ENCODE measurements at regions not wholly inside any gene's neighbourhood (a gene's known extent, or its start where the extent isn't known, plus 50 kb on each side); places are given as distances from the start of the nearest gene placed in this dataset.

DNA sequence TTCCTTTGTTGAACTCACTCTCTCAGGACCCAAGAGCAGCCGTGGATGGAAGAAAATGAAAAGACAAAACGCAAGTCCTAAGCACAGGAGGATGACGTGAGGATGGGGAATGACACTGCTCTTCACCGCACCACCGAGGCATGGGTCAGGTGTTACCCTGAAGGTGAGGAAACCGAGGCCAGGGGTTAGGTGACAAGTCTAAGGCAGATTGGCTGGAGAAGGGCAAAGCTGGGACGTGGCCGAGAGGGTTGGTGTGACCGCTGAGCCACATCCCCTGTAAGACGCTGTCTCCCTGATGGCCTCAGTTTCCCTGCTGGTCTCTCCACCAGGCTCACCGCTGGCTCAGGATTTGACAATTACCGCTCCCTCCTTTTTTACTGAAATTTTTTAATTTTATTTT is 284.4 kb downstream of the CTTN start:
- WGBS (ENCODE audit: extremely low coverage, insufficient read length, low lambda C conversion rate) = no CpG with 5 or more reads among the region's 12 CpGs
- no peak overlapping the region for H2BK20ac ChIP-seq (ENCODE audit: low read depth, low read length, poor library complexity, severe bottlenecking)

More for the DNA sequence above, 284.4 kb downstream of the CTTN start:
- Histone ChIP-seq H3K14ac (ENCODE audit: insufficient read depth, low read length) (no peak overlapping the region), H4K91ac (ENCODE audit: insufficient read length, low read depth, low read length) (no peak overlapping the region), H3K4ac (ENCODE audit: low read depth, low read length) (no peak overlapping the region), H2BK5ac (ENCODE audit: insufficient read length, low read length) (no peak overlapping the region), H3T11ph (ENCODE audit: low read length) (no peak overlapping the region), H3K79me2 (ENCODE audit: insufficient read depth, low read length) (no peaks in the 10 kb centered on the region), H2AK5ac (ENCODE audit: insufficient read length, low read length) (no peak overlapping the region), H3K4me2 (ENCODE audit: insufficient read depth, insufficient read length, low read length) (no peak overlapping the region), H2BK12ac (ENCODE audit: insufficient read length, low read depth, low read length) (no peak overlapping the region), H3K23me2 (ENCODE audit: insufficient read length, low read depth, low read length, poor library complexity, severe bottlenecking) (no peaks in the 10 kb centered on the region), H3K27ac (ENCODE audit: insufficient read length, low read depth, low read length) (no peak overlapping the region), H3K27me3 (ENCODE audit: insufficient read depth, low read length) (no peaks in the 10 kb centered on the region), H4K20me1 (ENCODE audit: control insufficient read depth, insufficient read depth, insufficient read length) (no peaks in the 10 kb centered on the region), H3K79me1 (ENCODE audit: insufficient read depth, low read depth, low read length, poor library complexity, severe bottlenecking) (no peaks in the 10 kb centered on the region), H4K8ac (replicated peaks; ENCODE audit: insufficient read length, low read depth, low read length) (no peak overlapping the region), H4K5ac (ENCODE audit: insufficient read length, low read depth, low read length) (no peak overlapping the region), H3K56ac (ENCODE audit: insufficient read length, low read depth, low read length) (no peak overlapping the region), H3K23ac (ENCODE audit: insufficient read length, low read depth, low read length) (no peak overlapping the region), H3K18ac (ENCODE audit: insufficient read length, low read depth, low read length) (no peak overlapping the region), H3K9ac (ENCODE audit: extremely low read depth, insufficient read length, low read length) (no peak overlapping the region), H2BK120ac (ENCODE audit: low read depth, low read length, poor library complexity, severe bottlenecking) (no peak overlapping the region), H3K4me1 (ENCODE audit: insufficient read depth, low read length) (no peaks in the 10 kb centered on the region), H2BK15ac (ENCODE audit: low read depth, low read length) (no peak overlapping the region), H2AFZ (ENCODE audit: low read length) (no peak overlapping the region), H3K9me3 (ENCODE audit: control insufficient read depth, low read depth, low read length) (no peaks in the 10 kb centered on the region)
- H3K9me3 Mint-ChIP-seq = no peaks in the 10 kb centered on the region
- H3K36me3 Mint-ChIP-seq (ENCODE audit: insufficient read depth in 1 of 3, low read depth in 3 of 3) = peaks cover 0 to 2% (median 0%) of the 10 kb centered on the region in 3 experiments; a peak in 1 of 7 replicates
- no peak overlapping the region for H3K4me3 Mint-ChIP-seq
- peak overlapping the region in 1 of 3 experiments; percentile 21; a peak in 1 of 7 replicates for H3K27ac Mint-ChIP-seq
- no peaks in the 10 kb centered on the region for H3K27me3 Mint-ChIP-seq (ENCODE audit: low read depth)
- TF ChIP-seq, protein P1, sequence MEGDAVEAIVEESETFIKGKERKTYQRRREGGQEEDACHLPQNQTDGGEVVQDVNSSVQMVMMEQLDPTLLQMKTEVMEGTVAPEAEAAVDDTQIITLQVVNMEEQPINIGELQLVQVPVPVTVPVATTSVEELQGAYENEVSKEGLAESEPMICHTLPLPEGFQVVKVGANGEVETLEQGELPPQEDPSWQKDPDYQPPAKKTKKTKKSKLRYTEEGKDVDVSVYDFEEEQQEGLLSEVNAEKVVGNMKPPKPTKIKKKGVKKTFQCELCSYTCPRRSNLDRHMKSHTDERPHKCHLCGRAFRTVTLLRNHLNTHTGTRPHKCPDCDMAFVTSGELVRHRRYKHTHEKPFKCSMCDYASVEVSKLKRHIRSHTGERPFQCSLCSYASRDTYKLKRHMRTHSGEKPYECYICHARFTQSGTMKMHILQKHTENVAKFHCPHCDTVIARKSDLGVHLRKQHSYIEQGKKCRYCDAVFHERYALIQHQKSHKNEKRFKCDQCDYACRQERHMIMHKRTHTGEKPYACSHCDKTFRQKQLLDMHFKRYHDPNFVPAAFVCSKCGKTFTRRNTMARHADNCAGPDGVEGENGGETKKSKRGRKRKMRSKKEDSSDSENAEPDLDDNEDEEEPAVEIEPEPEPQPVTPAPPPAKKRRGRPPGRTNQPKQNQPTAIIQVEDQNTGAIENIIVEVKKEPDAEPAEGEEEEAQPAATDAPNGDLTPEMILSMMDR (conservative IDR thresholded peaks at IDR 0.05) = no peak
- H3K4me1 Mint-ChIP-seq = peaks cover 17 to 18% of the 10 kb centered on the region in 2 experiments
- DNase-seq = no peak
